Subcutaneous abdominal adipose tissue (tissue), 5 donors: ENCODE measurements at regions not wholly inside any gene's neighbourhood (a gene's known extent, or its start where the extent isn't known, plus 50 kb on each side); places are given as distances from the start of the nearest gene placed in this dataset.

ENCODE experiments used
- H3K27ac ChIP-seq: one replicate; pipeline ENCODE4 v1.7.0; 2013; ENCODE audit warnings: low read depth, mild to moderate bottlenecking, inconsistent platforms, low read length, moderate library complexity
- H3K27me3 ChIP-seq, 5 donors: one replicate each; pipeline ENCODE4 v1.7.0; 2013; ENCODE audit warnings: low read length in 5 of 5, inconsistent platforms in 1 of 5; ENCODE audit not compliant: control insufficient read depth in 5 of 5, insufficient read depth in 4 of 5
- H3K36me3 ChIP-seq, 5 donors: one replicate each; pipeline ENCODE4 v1.7.0; 2013; ENCODE audit warnings: low read length in 5 of 5; ENCODE audit not compliant: control insufficient read depth in 5 of 5, insufficient read depth in 5 of 5
- H3K4me1 ChIP-seq, 5 donors: one replicate each; pipeline ENCODE4 v1.7.0; 2013; ENCODE audit warnings: low read length in 5 of 5, mild to moderate bottlenecking in 3 of 5, moderate library complexity in 1 of 5; ENCODE audit not compliant: control insufficient read depth in 5 of 5, insufficient read depth in 5 of 5
- H3K4me3 ChIP-seq, 5 donors: one replicate each; pipeline ENCODE4 v1.7.0; 2013; ENCODE audit warnings: low read length in 5 of 5, low read depth in 1 of 5
- H3K9ac ChIP-seq, 5 donors: one replicate each; pipeline ENCODE4 v1.7.0; 2013; ENCODE audit warnings: low read length in 5 of 5, mild to moderate bottlenecking in 4 of 5, moderate library complexity in 3 of 5
- H3K9me3 ChIP-seq, 5 donors: one replicate each; pipeline ENCODE4 v1.7.0; 2013; ENCODE audit warnings: low read length in 5 of 5; ENCODE audit not compliant: control insufficient read depth in 5 of 5
- donor health status: healthy.
- donor health status: healthy.
- donor health status: healthy.
- donor health status: healthy.
- donor health status: healthy.

GRCh38 chr10:58976254-58976653 is 200.2 kb upstream of the PHYHIPL start:
- Histone ChIP-seq H3K9me3 (no peaks in the 10 kb centered on the region), H3K27ac (no peak overlapping the region), H3K27me3 (no peaks in the 10 kb centered on the region), H3K36me3 (no peaks in the 10 kb centered on the region), H3K9ac (no peak overlapping the region), H3K4me1 (peaks cover 0 to 6% (median 0%) of the 10 kb centered on the region in 5 donors), H3K4me3 (no peak overlapping the region)

- Histone ChIP-seq H3K9ac (no peak overlapping the region), H3K9me3 (no peaks in the 10 kb centered on the region), H3K27ac (no peak overlapping the region), H3K36me3 (no peaks in the 10 kb centered on the region), H3K27me3 (no peaks in the 10 kb centered on the region), H3K4me1 (peaks cover 0 to 6% (median 0%) of the 10 kb centered on the region in 5 donors), H3K4me3 (no peak overlapping the region)
These were observed 196.7 kb upstream of the PHYHIPL start for GRCh38 chr10:58979711-58980110.

GRCh38 chr10:58980826-58981415 is 195.5 kb upstream of the PHYHIPL start:
- Histone ChIP-seq H3K9ac (no peak overlapping the region), H3K27me3 (no peaks in the 10 kb centered on the region), H3K27ac (no peak overlapping the region)

GRCh38 chr10:58981846-58982245 is 194.6 kb upstream of the PHYHIPL start:
- H3K27me3 ChIP-seq, result no peaks in the 10 kb centered on the region
- H3K36me3 ChIP-seq, result no peaks in the 10 kb centered on the region
- H3K27ac ChIP-seq, result no peak overlapping the region
- no peaks in the 10 kb centered on the region for H3K4me1 ChIP-seq
- H3K9me3 ChIP-seq, result no peaks in the 10 kb centered on the region
- H3K4me3 ChIP-seq, result no peak overlapping the region
- H3K9ac ChIP-seq, result no peak overlapping the region

More at GRCh38 chr10:58980826-58981415, 195.5 kb upstream of the PHYHIPL start:
- Histone ChIP-seq H3K4me1 (peaks cover 0 to 6% (median 0%) of the 10 kb centered on the region in 5 donors), H3K4me3 (no peak overlapping the region), H3K36me3 (no peaks in the 10 kb centered on the region), H3K9me3 (no peaks in the 10 kb centered on the region)

- no peaks in the 10 kb centered on the region for H3K9me3 ChIP-seq
- H3K27me3 ChIP-seq, result no peaks in the 10 kb centered on the region
- H3K9ac ChIP-seq, result no peak overlapping the region
- H3K4me1 ChIP-seq, result no peaks in the 10 kb centered on the region
- no peak overlapping the region for H3K4me3 ChIP-seq
- H3K27ac ChIP-seq, result no peak overlapping the region
- H3K36me3 ChIP-seq, result no peaks in the 10 kb centered on the region
These were observed 193.8 kb upstream of the PHYHIPL start for GRCh38 chr10:58982470-58983239.

- Histone ChIP-seq H3K27me3 (no peaks in the 10 kb centered on the region), H3K9me3 (peaks cover 0 to 6% (median 0%) of the 10 kb centered on the region in 5 donors), H3K27ac (no peak overlapping the region), H3K4me3 (no peak overlapping the region), H3K4me1 (no peaks in the 10 kb centered on the region), H3K9ac (no peak overlapping the region), H3K36me3 (no peaks in the 10 kb centered on the region)
These were observed 191.2 kb upstream of the PHYHIPL start for GRCh38 chr10:58985216-58985615.

- no peak overlapping the region for H3K27ac ChIP-seq
- H3K36me3 ChIP-seq, result no peaks in the 10 kb centered on the region
- H3K4me1 ChIP-seq, result no peaks in the 10 kb centered on the region
These were observed 186.9 kb upstream of the PHYHIPL start for GRCh38 chr10:58989486-58990039.

GRCh38 chr10:58990693-58991092 is 185.8 kb upstream of the PHYHIPL start:
- Histone ChIP-seq H3K27ac (no peak overlapping the region), H3K4me3 (no peak overlapping the region), H3K27me3 (no peaks in the 10 kb centered on the region), H3K9me3 (peaks cover 0 to 6% (median 0%) of the 10 kb centered on the region in 5 donors), H3K4me1 (no peaks in the 10 kb centered on the region), H3K9ac (no peak overlapping the region), H3K36me3 (no peaks in the 10 kb centered on the region)

More at GRCh38 chr10:58989486-58990039, 186.9 kb upstream of the PHYHIPL start:
- Histone ChIP-seq H3K27me3 (no peaks in the 10 kb centered on the region), H3K9me3 (peaks cover 0 to 6% (median 0%) of the 10 kb centered on the region in 5 donors), H3K4me3 (no peak overlapping the region), H3K9ac (no peak overlapping the region)

- H3K36me3 ChIP-seq, result no peaks in the 10 kb centered on the region
- H3K9me3 ChIP-seq, result peaks cover 0 to 6% (median 0%) of the 10 kb centered on the region in 5 donors
- H3K9ac ChIP-seq, result no peak overlapping the region
- H3K4me3 ChIP-seq, result no peak overlapping the region
- no peak overlapping the region for H3K27ac ChIP-seq
- H3K27me3 ChIP-seq, result no peaks in the 10 kb centered on the region
- H3K4me1 ChIP-seq, result no peaks in the 10 kb centered on the region
These were observed 184.6 kb upstream of the PHYHIPL start for GRCh38 chr10:58991856-58992255.

- no peak overlapping the region for H3K27ac ChIP-seq
- H3K27me3 ChIP-seq, result no peaks in the 10 kb centered on the region
- H3K36me3 ChIP-seq, result no peaks in the 10 kb centered on the region
- H3K4me1 ChIP-seq, result no peaks in the 10 kb centered on the region
- H3K4me3 ChIP-seq, result no peak overlapping the region
- H3K9me3 ChIP-seq, result peaks cover 0 to 6% (median 0%) of the 10 kb centered on the region in 5 donors
- no peak overlapping the region for H3K9ac ChIP-seq
These were observed 183.5 kb upstream of the PHYHIPL start for GRCh38 chr10:58992830-58993460.
